NB4 (cell line): ENCODE measurements at regions not wholly inside any gene's neighbourhood (a gene's known extent, or its start where the extent isn't known, plus 50 kb on each side); places are given as distances from the start of the nearest gene placed in this dataset.

Experiments
- DNase-seq: peaks from one replicate; pipeline ENCODE4 v3.0.0; 2010; ENCODE audit warnings: low read depth
- H3K4me3 ChIP-seq: one replicate; pipeline ENCODE4 v1.5.1; 2011; ENCODE audit warnings: mild to moderate bottlenecking, low read depth, low read length, moderate library complexity
- CTCF ChIP-seq: IDR thresholded peaks from one replicate; pipeline ENCODE4 v1.5.1; 2012; ENCODE audit warnings: low read depth, low read length
- MAX ChIP-seq: IDR thresholded peaks from 2 replicates; pipeline ENCODE4 v1.6.1; 2011; ENCODE audit warnings: low read depth, low read length
- MYC ChIP-seq: IDR thresholded peaks from 2 replicates; pipeline ENCODE4 v1.6.1; 2011; ENCODE audit warnings: low read depth, low read length
- POLR2A ChIP-seq: IDR thresholded peaks from 2 replicates; pipeline ENCODE4 v1.6.1; 2011; ENCODE audit warnings: mild to moderate bottlenecking; ENCODE audit not compliant: insufficient read length; ENCODE audit errors: extremely low read depth

GRCh38 chr16:85348065-85348840, 236.0 kb upstream of the CIBAR2 start:
- no peak for TF ChIP-seq MYC
- no peak for TF ChIP-seq MAX
- TF ChIP-seq CTCF = no peak
- TF ChIP-seq POLR2A = no peak
- no peak overlapping the region for H3K4me3 ChIP-seq
- DNase-seq = no peak

GRCh38 chr16:85348911-85349334, 236.7 kb upstream of the CIBAR2 start:
- TF ChIP-seq CTCF (no peak), MYC (no peak), POLR2A (no peak), MAX (no peak)
- H3K4me3 ChIP-seq = no peak overlapping the region
- DNase-seq = no peak

- no peak for DNase-seq
- no peak overlapping the region for H3K4me3 ChIP-seq
- TF ChIP-seq MAX (no peak), POLR2A (no peak), MYC (no peak), CTCF (no peak)
Observed at GRCh38 chr16:85349365-85350145, 237.3 kb upstream of the CIBAR2 start.

- no peak overlapping the region for H3K4me3 ChIP-seq
- TF ChIP-seq CTCF (no peak), MYC (no peak), POLR2A (no peak), MAX (no peak)
- DNase-seq = no peak
Observed at GRCh38 chr16:85350146-85350728, 238.0 kb upstream of the CIBAR2 start.

- DNase-seq = no peak
- TF ChIP-seq CTCF = no peak
- TF ChIP-seq MAX = no peak
- no peak for TF ChIP-seq MYC
- TF ChIP-seq POLR2A = no peak
- no peak overlapping the region for H3K4me3 ChIP-seq
Observed at GRCh38 chr16:85350973-85351372, 238.7 kb upstream of the CIBAR2 start.
